H1 (cell line): ENCODE measurements at regions not wholly inside any gene's neighbourhood (a gene's known extent, or its start where the extent isn't known, plus 50 kb on each side); places are given as distances from the start of the nearest gene placed in this dataset.

ENCODE experiments used
- BACH1 ChIP-seq: IDR thresholded peaks from 2 replicates; pipeline ENCODE4 v1.6.1; 2012; ENCODE audit warnings: low read length, improper control_type of control experiment
- BRCA1 ChIP-seq: IDR thresholded peaks from 2 replicates; pipeline ENCODE4 v1.6.1; 2012; ENCODE audit warnings: low read depth, low read length, improper control_type of control experiment
- CTBP2 ChIP-seq: IDR thresholded peaks from 2 replicates; pipeline ENCODE4 v1.7.0; 2011; ENCODE audit warnings: borderline replicate concordance, mild to moderate bottlenecking, moderate library complexity, mixed read lengths, low read length; ENCODE audit not compliant: insufficient read depth, insufficient read length
- EGR1 ChIP-seq: IDR thresholded peaks from 2 replicates; pipeline ENCODE4 v1.6.1; 2011; ENCODE audit warnings: low read depth, low read length, borderline replicate concordance
- GTF2F1 ChIP-seq: IDR thresholded peaks from 2 replicates; pipeline ENCODE4 v1.6.1; 2012; ENCODE audit warnings: low read depth, low read length, improper control_type of control experiment, borderline replicate concordance
- JUND ChIP-seq: IDR thresholded peaks from 2 replicates; pipeline ENCODE4 v1.6.1; 2011; ENCODE audit warnings: mild to moderate bottlenecking, improper control_type of control experiment, low read length
- KDM1A ChIP-seq: fragments of 200-600, 300-600 bp; sonication (generic); IDR thresholded peaks from 2 replicates; pipeline ENCODE4 v1.7.1; 2016; ENCODE audit warnings: mild to moderate bottlenecking, low read length, borderline replicate concordance
- KDM4A ChIP-seq: IDR thresholded peaks from one replicate; pipeline ENCODE4 v1.7.1; 2012; ENCODE audit warnings: low read depth, mild to moderate bottlenecking, moderate library complexity, low read length, inconsistent platforms; ENCODE audit not compliant: severe bottlenecking
- KDM5A ChIP-seq: fragments of 200-600 bp; IDR thresholded peaks from 2 replicates; pipeline ENCODE4 v1.7.1; 2012; ENCODE audit warnings: mild to moderate bottlenecking, low read length, inconsistent platforms, mixed read lengths
- NANOG ChIP-seq: IDR thresholded peaks from 2 replicates; pipeline ENCODE4 v1.6.1; 2011; ENCODE audit warnings: low read length, low read depth, mild to moderate bottlenecking, inconsistent platforms; ENCODE audit not compliant: insufficient read depth, poor library complexity, severe bottlenecking
- SP2 ChIP-seq: IDR thresholded peaks from 2 replicates; pipeline ENCODE4 v1.6.1; 2012; ENCODE audit warnings: mild to moderate bottlenecking, low read length, inconsistent platforms

GRCh38 chr4:137955595-137955994, 286.6 kb downstream of the SLC7A11 start (continued):
- TF ChIP-seq CTBP2 (no peak), KDM4A (no peak), BACH1 (no peak), KDM1A (no peak), KDM5A (no peak), EGR1 (no peak), NANOG (no peak), JUND (no peak), GTF2F1 (no peak), BRCA1 (no peak), SP2 (no peak)
